GM12878 (cell line): ENCODE measurements at regions not wholly inside any gene's neighbourhood (a gene's known extent, or its start where the extent isn't known, plus 50 kb on each side); places are given as distances from the start of the nearest gene placed in this dataset.

Experiments used
- ATAC-seq: fragments of 200-7000 bp; cut with Tn5 transposase; 3 replicates; pipeline ENCODE4 v1.9.1; 2020; ENCODE audit warnings: mild to moderate bottlenecking, moderate library complexity
- BruUV-seq: library from RNA; stranded (reverse); fragments of 400-500 nt; replicated peaks from 2 replicates; lab custom pipeline; 2021; lab: Mats Ljungman, UMichigan
- CTCF ChIA-PET: fragments of 300-600 bp; sonication (Branson Sonifier 250); formaldehyde crosslinking; extraction: SDS; loops from one replicate; lab custom pipeline; 2021; ENCODE audit warnings: inconsistent platforms; lab: Yijun Ruan, JAX
- POLR2A ChIA-PET: fragments of 350-600 bp; formaldehyde crosslinking; extraction: SDS; loops from one replicate; lab custom pipeline; 2021; ENCODE audit warnings: inconsistent platforms; lab: Charles Lee
- RAD21 ChIA-PET: fragments of 300-600 bp; sonication (Branson Sonifier 250); formaldehyde crosslinking; loops from one replicate; lab custom pipeline; 2023; ENCODE audit warnings: antibody characterized with exemption; ENCODE audit not compliant: unreplicated experiment; lab: Charles Lee
- SMC1A ChIA-PET: fragments of 300-600 bp; sonication (Branson Sonifier 250); formaldehyde crosslinking; loops from one replicate; lab custom pipeline; 2023; ENCODE audit not compliant: unreplicated experiment, uncharacterized antibody; lab: Charles Lee
- DNase-seq: peaks from one replicate; pipeline ENCODE4 v3.0.0-alpha.2; 2011; ENCODE audit warnings: low read depth, low spot score
- FAIRE-seq: peaks from 3 replicates; lab custom pipeline; 2011; peaks lifted over from hg19 to GRCh38; lab: Jason Lieb, UNC
- H2AFZ ChIP-seq: 2 replicates; pipeline ENCODE4 v1.6.0; 2011; ENCODE audit warnings: low read depth, low read length, control low read depth; ENCODE audit not compliant: control insufficient read depth
- H3K27ac ChIP-seq: 2 replicates; pipeline ENCODE4 v1.5.1; 2011; ENCODE audit warnings: control low read depth; ENCODE audit not compliant: control insufficient read depth, insufficient read depth
- H3K27me3 ChIP-seq, 2 experiments: replicated peaks in 1 of 2; 2 replicates each; pipeline versions ENCODE4 v1.6.0 to v1.6.1; 2011; ENCODE audit warnings: low read length in 1 of 2; ENCODE audit not compliant: control insufficient read depth in 2 of 2, insufficient read depth in 2 of 2
- H3K36me3 ChIP-seq, 2 experiments: 2 replicates each; pipeline ENCODE4 v1.5.1; 2011; ENCODE audit warnings: low read length in 1 of 2; ENCODE audit not compliant: control insufficient read depth in 2 of 2, insufficient read depth in 2 of 2
- H3K4me1 ChIP-seq: 2 replicates; pipeline ENCODE4 v1.6.1; 2011; ENCODE audit warnings: mild to moderate bottlenecking, low read length, moderate library complexity, mixed read lengths; ENCODE audit not compliant: control insufficient read depth, insufficient read depth
- H3K4me2 ChIP-seq: 2 replicates; pipeline ENCODE4 v1.6.0; 2011; ENCODE audit warnings: control low read depth; ENCODE audit not compliant: control insufficient read depth, insufficient read depth
- H3K4me3 ChIP-seq: fragments of 200-600 bp; sonication (generic); 2 replicates; pipeline ENCODE4 v1.5.1; 2016
- H3K79me2 ChIP-seq: 2 replicates; pipeline ENCODE4 v1.6.0; 2011; ENCODE audit warnings: low read length; ENCODE audit not compliant: control insufficient read depth, insufficient read depth
- H3K9ac ChIP-seq: 2 replicates; pipeline ENCODE4 v1.8.0; 2011; ENCODE audit warnings: low read length, control low read depth, mixed read lengths; ENCODE audit not compliant: control insufficient read depth, insufficient read depth
- H3K9me3 ChIP-seq: replicated peaks from 3 replicates; pipeline ENCODE4 v1.5.1; 2011; ENCODE audit warnings: mild to moderate bottlenecking, low read length; ENCODE audit not compliant: control insufficient read depth, insufficient read depth
- H4K20me1 ChIP-seq: 2 replicates; pipeline ENCODE4 v1.6.0; 2011; ENCODE audit not compliant: control insufficient read depth, insufficient read depth
- BCL11A ChIP-seq: IDR thresholded peaks from 2 replicates; pipeline ENCODE4 v1.6.1; 2011; ENCODE audit warnings: low read depth, low read length
- BMI1 ChIP-seq: fragments of 450-650 bp; IDR thresholded peaks from 2 replicates; pipeline ENCODE4 v1.6.1; 2016; ENCODE audit warnings: mild to moderate bottlenecking, moderate library complexity, borderline replicate concordance
- CREM ChIP-seq: IDR thresholded peaks from 2 replicates; pipeline ENCODE4 v1.6.1; 2014; ENCODE audit warnings: antibody characterized with exemption, low read depth
- DPF2 ChIP-seq: fragments of 450-650 bp; IDR thresholded peaks from 2 replicates; pipeline ENCODE4 v1.6.1; 2017; ENCODE audit warnings: mild to moderate bottlenecking
- ETV6 ChIP-seq, 2 experiments: fragments of 450-650 bp in 1 of 2; IDR thresholded peaks in 1 of 2; conservative IDR thresholded peaks in 1 of 2; 2 replicates each; pipeline ENCODE4 v1.6.1; 2014; ENCODE audit warnings: antibody characterized with exemption in 1 of 2, borderline replicate concordance in 1 of 2, low read depth in 1 of 2, mild to moderate bottlenecking in 1 of 2, moderate library complexity in 1 of 2
- GATAD2B ChIP-seq: fragments of 450-650 bp; conservative IDR thresholded peaks from 2 replicates; pipeline ENCODE4 v1.6.1; 2017; ENCODE audit warnings: low read depth, mild to moderate bottlenecking, moderate library complexity
- NBN ChIP-seq: fragments of 450-650 bp; IDR thresholded peaks from 2 replicates; pipeline ENCODE4 v1.6.1; 2016
- NR2C2 ChIP-seq: IDR thresholded peaks from 2 replicates; pipeline ENCODE4 v1.6.1; 2011; ENCODE audit warnings: borderline replicate concordance, low read depth; ENCODE audit not compliant: control insufficient read depth, insufficient read length
- STAT1 ChIP-seq: fragments of 450-650 bp; conservative IDR thresholded peaks from 2 replicates; pipeline ENCODE4 v1.6.1; 2014; ENCODE audit warnings: antibody characterized with exemption, mild to moderate bottlenecking
- TBL1XR1 ChIP-seq: IDR thresholded peaks from 2 replicates; pipeline ENCODE4 v1.6.1; 2012; ENCODE audit warnings: low read depth, low read length, improper control_type of control experiment
- ZNF274 ChIP-seq: IDR thresholded peaks from one replicate; pipeline ENCODE4 v1.8.0; 2011; ENCODE audit not compliant: insufficient read length, insufficient read depth
- ZNF687 ChIP-seq: fragments of 450-650 bp; IDR thresholded peaks from 2 replicates; pipeline ENCODE4 v1.6.1; 2017; ENCODE audit warnings: mild to moderate bottlenecking, moderate library complexity
- WGBS: methylation state at CpG from one replicate; pipeline ENCODE4 v1.1.6; 2016; ENCODE audit warnings: low lambda C conversion rate; ENCODE audit not compliant: insufficient replicate concordance, insufficient coverage; ENCODE audit errors: missing lambda C conversion rate; 5-methylcytosine and 5-hydroxymethylcytosine counted together
- in situ Hi-C: fragments of 300-500 bp; cut with MboI; formaldehyde crosslinking; loops from 9 replicates; pipeline ENCODE4 v1.14.3; 2018; ENCODE audit warnings: mixed read lengths
- intact Hi-C: fragments of 100-400 bp; cut with micrococcal nuclease; formaldehyde crosslinking; loops from one replicate; pipeline ENCODE4 v1.14.2; 2022; ENCODE audit not compliant: unreplicated experiment
- TF ChIP-seq, protein P1 (sequence below): IDR thresholded peaks from 2 replicates; pipeline ENCODE4 v1.6.1; 2012; ENCODE audit warnings: improper control_type of control experiment, low read depth, low read length; ENCODE audit not compliant: insufficient replicate concordance
- TF ChIP-seq, protein P2 (sequence below): IDR thresholded peaks from 2 replicates; pipeline ENCODE4 v1.6.1; 2011; ENCODE audit warnings: borderline replicate concordance, low read depth, mild to moderate bottlenecking, moderate library complexity, mixed read lengths, low read length; ENCODE audit not compliant: insufficient read depth; ENCODE audit errors: extremely low read length

DNA sequence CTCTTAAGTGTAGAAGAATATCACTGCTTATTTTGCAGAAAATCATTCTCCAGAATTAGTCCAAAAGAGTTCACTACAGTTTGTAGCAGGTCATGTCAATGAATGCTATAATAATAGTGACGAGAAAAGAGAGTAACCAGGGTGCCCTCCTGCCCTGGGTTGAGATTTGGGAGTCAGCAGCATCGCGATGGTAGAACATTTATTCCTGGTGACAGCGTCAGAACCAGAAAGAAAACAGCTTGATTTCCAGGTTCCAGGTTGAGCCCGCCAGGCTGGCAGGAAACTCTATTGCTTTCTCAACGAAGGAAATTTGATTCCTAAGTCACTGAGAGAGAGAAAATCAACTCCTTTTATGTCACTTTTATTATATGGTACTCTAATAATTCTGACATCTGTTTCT lies 550.3 kb downstream of the QKI start:
- no TSS peak for BruUV-seq
- ChIA-PET POLR2A (no interaction called here), RAD21 (no interaction called here), CTCF (interaction anchor here (1.2 kb wide), 1 partner anchor 10 kb away, joined by 3 read pairs; no protein-coding TSS in a partner anchor), SMC1A (no interaction called here)
- Histone ChIP-seq H3K79me2 (no peaks in the 10 kb centered on the region), H3K27ac (no peak overlapping the region), H3K4me2 (no peak overlapping the region), H4K20me1 (no peaks in the 10 kb centered on the region), H3K4me1 (no peaks in the 10 kb centered on the region), H3K36me3 (no peaks in the 10 kb centered on the region), H3K9me3 (no peaks in the 10 kb centered on the region), H3K4me3 (no peak overlapping the region), H3K27me3 (no peaks in the 10 kb centered on the region), H3K9ac (no peak overlapping the region), H2AFZ (no peak overlapping the region)
- in situ Hi-C loops (no loop called here), intact Hi-C loops (no loop called here)
- DNase-seq (no peak), FAIRE-seq (no peak), ATAC-seq (no peak)
- WGBS = 45% methylated on average over 6 of the region's 6 CpGs
- TF ChIP-seq CREM = no peak
- TF ChIP-seq, protein P1, sequence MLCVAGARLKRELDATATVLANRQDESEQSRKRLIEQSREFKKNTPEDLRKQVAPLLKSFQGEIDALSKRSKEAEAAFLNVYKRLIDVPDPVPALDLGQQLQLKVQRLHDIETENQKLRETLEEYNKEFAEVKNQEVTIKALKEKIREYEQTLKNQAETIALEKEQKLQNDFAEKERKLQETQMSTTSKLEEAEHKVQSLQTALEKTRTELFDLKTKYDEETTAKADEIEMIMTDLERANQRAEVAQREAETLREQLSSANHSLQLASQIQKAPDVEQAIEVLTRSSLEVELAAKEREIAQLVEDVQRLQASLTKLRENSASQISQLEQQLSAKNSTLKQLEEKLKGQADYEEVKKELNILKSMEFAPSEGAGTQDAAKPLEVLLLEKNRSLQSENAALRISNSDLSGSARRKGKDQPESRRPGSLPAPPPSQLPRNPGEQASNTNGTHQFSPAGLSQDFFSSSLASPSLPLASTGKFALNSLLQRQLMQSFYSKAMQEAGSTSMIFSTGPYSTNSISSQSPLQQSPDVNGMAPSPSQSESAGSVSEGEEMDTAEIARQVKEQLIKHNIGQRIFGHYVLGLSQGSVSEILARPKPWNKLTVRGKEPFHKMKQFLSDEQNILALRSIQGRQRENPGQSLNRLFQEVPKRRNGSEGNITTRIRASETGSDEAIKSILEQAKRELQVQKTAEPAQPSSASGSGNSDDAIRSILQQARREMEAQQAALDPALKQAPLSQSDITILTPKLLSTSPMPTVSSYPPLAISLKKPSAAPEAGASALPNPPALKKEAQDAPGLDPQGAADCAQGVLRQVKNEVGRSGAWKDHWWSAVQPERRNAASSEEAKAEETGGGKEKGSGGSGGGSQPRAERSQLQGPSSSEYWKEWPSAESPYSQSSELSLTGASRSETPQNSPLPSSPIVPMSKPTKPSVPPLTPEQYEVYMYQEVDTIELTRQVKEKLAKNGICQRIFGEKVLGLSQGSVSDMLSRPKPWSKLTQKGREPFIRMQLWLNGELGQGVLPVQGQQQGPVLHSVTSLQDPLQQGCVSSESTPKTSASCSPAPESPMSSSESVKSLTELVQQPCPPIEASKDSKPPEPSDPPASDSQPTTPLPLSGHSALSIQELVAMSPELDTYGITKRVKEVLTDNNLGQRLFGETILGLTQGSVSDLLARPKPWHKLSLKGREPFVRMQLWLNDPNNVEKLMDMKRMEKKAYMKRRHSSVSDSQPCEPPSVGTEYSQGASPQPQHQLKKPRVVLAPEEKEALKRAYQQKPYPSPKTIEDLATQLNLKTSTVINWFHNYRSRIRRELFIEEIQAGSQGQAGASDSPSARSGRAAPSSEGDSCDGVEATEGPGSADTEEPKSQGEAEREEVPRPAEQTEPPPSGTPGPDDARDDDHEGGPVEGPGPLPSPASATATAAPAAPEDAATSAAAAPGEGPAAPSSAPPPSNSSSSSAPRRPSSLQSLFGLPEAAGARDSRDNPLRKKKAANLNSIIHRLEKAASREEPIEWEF = no peak
- no peak for TF ChIP-seq NBN
- TF ChIP-seq ZNF274 = no peak
- no peak for TF ChIP-seq ZNF687
- TF ChIP-seq TBL1XR1 = no peak
- TF ChIP-seq GATAD2B = no peak
- no peak for TF ChIP-seq STAT1
- no peak for TF ChIP-seq NR2C2
- TF ChIP-seq BMI1 = no peak
- no peak for TF ChIP-seq ETV6 (conservative IDR thresholded peaks at IDR 0.05 in 1 of 2, IDR thresholded peaks at IDR 0.05 in 1 of 2; ENCODE audit: borderline replicate concordance in 1 of 2, low read depth in 1 of 2)
- TF ChIP-seq DPF2 = no peak
- no peak for TF ChIP-seq BCL11A
- TF ChIP-seq, protein P2, sequence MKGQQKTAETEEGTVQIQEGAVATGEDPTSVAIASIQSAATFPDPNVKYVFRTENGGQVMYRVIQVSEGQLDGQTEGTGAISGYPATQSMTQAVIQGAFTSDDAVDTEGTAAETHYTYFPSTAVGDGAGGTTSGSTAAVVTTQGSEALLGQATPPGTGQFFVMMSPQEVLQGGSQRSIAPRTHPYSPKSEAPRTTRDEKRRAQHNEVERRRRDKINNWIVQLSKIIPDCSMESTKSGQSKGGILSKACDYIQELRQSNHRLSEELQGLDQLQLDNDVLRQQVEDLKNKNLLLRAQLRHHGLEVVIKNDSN = no peak
